Astrocyte (in vitro differentiated cells and primary cell): ENCODE measurements at regions not wholly inside any gene's neighbourhood (a gene's known extent, or its start where the extent isn't known, plus 50 kb on each side); places are given as distances from the start of the nearest gene placed in this dataset.

Source experiments
- DNase-seq: peaks from one replicate; pipeline ENCODE4 v3.0.0-alpha.2; 2010; ENCODE audit warnings: low read depth
- FAIRE-seq: peaks from 2 replicates; lab custom pipeline; 2011; peaks lifted over from hg19 to GRCh38; lab: Jason Lieb, UNC
- H2AFZ ChIP-seq: 2 replicates; pipeline ENCODE4 v1.6.0; 2012; ENCODE audit warnings: low read depth, low read length, inconsistent platforms
- H3K27ac ChIP-seq: 2 replicates; pipeline ENCODE4 v1.5.1; 2011; ENCODE audit warnings: low read depth, low read length, inconsistent platforms
- H3K27me3 ChIP-seq: 2 replicates; pipeline ENCODE4 v1.6.0; 2011; ENCODE audit warnings: low read length, inconsistent platforms; ENCODE audit not compliant: insufficient read depth
- H3K36me3 ChIP-seq: 2 replicates; pipeline ENCODE4 v1.5.1; 2011; ENCODE audit warnings: low read length, inconsistent platforms; ENCODE audit not compliant: insufficient read depth
- H3K4me1 ChIP-seq: 2 replicates; pipeline ENCODE4 v1.5.1; 2011; ENCODE audit warnings: low read length, inconsistent platforms; ENCODE audit not compliant: insufficient read depth
- H3K4me2 ChIP-seq: 2 replicates; pipeline ENCODE4 v1.6.0; 2012; ENCODE audit warnings: low read length, inconsistent platforms
- H3K4me3 ChIP-seq: 2 replicates; pipeline ENCODE4 v1.5.1; 2011; ENCODE audit warnings: low read depth, mild to moderate bottlenecking, low read length, inconsistent platforms; ENCODE audit not compliant: insufficient read depth
- H3K79me2 ChIP-seq: 2 replicates; pipeline ENCODE4 v1.6.0; 2012; ENCODE audit warnings: mild to moderate bottlenecking, low read length, inconsistent platforms; ENCODE audit not compliant: insufficient read depth
- H3K9ac ChIP-seq: 2 replicates; pipeline ENCODE4 v1.6.0; 2012; ENCODE audit warnings: mild to moderate bottlenecking, low read length, inconsistent platforms
- H3K9me3 ChIP-seq: 2 replicates; pipeline ENCODE4 v1.5.1; 2012; ENCODE audit warnings: low read depth, mild to moderate bottlenecking, low read length, inconsistent platforms; ENCODE audit not compliant: insufficient read depth
- H4K20me1 ChIP-seq: 2 replicates; pipeline ENCODE4 v1.6.0; 2012; ENCODE audit warnings: low read length, inconsistent platforms; ENCODE audit not compliant: insufficient read depth
- H3K27ac Mint-ChIP-seq: one replicate; pipeline ENCODE4 v1.8.0; 2021; ENCODE audit warnings: mild to moderate bottlenecking, mixed read lengths; ENCODE audit not compliant: unreplicated experiment
- H3K27me3 Mint-ChIP-seq: one replicate; pipeline ENCODE4 v1.8.0; 2021; ENCODE audit warnings: low read depth, mixed read lengths; ENCODE audit not compliant: unreplicated experiment
- H3K36me3 Mint-ChIP-seq: one replicate; pipeline ENCODE4 v1.8.0; 2021; ENCODE audit warnings: low read depth, mixed read lengths; ENCODE audit not compliant: unreplicated experiment
- H3K4me1 Mint-ChIP-seq: one replicate; pipeline ENCODE4 v1.8.0; 2021; ENCODE audit warnings: low read depth, mixed read lengths; ENCODE audit not compliant: unreplicated experiment
- H3K4me3 Mint-ChIP-seq: one replicate; pipeline ENCODE4 v1.8.0; 2021; ENCODE audit warnings: mild to moderate bottlenecking, moderate library complexity, mixed read lengths; ENCODE audit not compliant: unreplicated experiment
- H3K9me3 Mint-ChIP-seq: one replicate; pipeline ENCODE4 v1.8.0; 2021; ENCODE audit warnings: mild to moderate bottlenecking, mixed read lengths; ENCODE audit not compliant: unreplicated experiment
- CTCF ChIP-seq: IDR thresholded peaks from 2 replicates; pipeline ENCODE4 v1.5.1; 2011; ENCODE audit warnings: low read depth, mild to moderate bottlenecking, inconsistent platforms, low read length, moderate library complexity; ENCODE audit not compliant: insufficient read depth
- EZH2 ChIP-seq: IDR thresholded peaks from 2 replicates; pipeline ENCODE4 v1.6.1; 2012; ENCODE audit warnings: mild to moderate bottlenecking, low read length, inconsistent platforms; ENCODE audit not compliant: insufficient read depth

DNA sequence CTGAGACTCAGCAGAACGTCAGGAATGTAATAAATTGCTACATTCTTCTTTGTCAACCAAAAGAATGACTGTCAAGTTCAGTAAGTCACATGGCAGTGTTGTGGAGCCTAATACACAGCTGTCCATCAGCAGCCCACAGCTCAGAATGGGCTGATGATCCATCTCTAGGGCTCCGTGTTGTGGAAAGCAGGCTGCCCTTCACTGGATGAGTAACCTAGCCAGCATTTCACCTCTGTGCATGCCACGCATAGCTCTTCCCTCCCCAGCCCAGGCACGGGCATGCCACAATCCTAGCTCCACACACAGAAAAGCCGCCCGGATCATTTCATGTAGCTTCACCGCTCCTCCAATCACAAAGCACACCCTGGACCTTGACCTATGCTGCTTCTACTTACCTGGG is 878.0 kb upstream of the TMEM132C start:
- no peak for TF ChIP-seq CTCF
- no peak for TF ChIP-seq EZH2
- Mint-ChIP-seq H3K9me3 (peaks cover 12% of the 10 kb centered on the region), H3K27ac (no peak overlapping the region), H3K36me3 (no peaks in the 10 kb centered on the region), H3K27me3 (no peaks in the 10 kb centered on the region), H3K4me3 (no peak overlapping the region), H3K4me1 (no peaks in the 10 kb centered on the region)
- no peaks in the 10 kb centered on the region for H3K79me2 ChIP-seq
- no peak for FAIRE-seq
- no peak overlapping the region for H3K9ac ChIP-seq
- DNase-seq = peak; percentile 71
- no peaks in the 10 kb centered on the region for H3K27me3 ChIP-seq
- peak overlapping the region; percentile 23 for H3K4me2 ChIP-seq
- H2AFZ ChIP-seq = no peak overlapping the region
- H3K36me3 ChIP-seq = no peaks in the 10 kb centered on the region
- H3K9me3 ChIP-seq = no peaks in the 10 kb centered on the region
- H4K20me1 ChIP-seq = no peaks in the 10 kb centered on the region
- peaks cover 17% of the 10 kb centered on the region for H3K4me1 ChIP-seq
- H3K27ac ChIP-seq = no peak overlapping the region
- H3K4me3 ChIP-seq = no peak overlapping the region

GRCh38 chr12:127389923-127390322 is 877.0 kb upstream of the TMEM132C start:
- Mint-ChIP-seq H3K9me3 (peaks cover 12% of the 10 kb centered on the region), H3K27me3 (no peaks in the 10 kb centered on the region), H3K4me3 (no peak overlapping the region), H3K36me3 (no peaks in the 10 kb centered on the region), H3K4me1 (no peaks in the 10 kb centered on the region), H3K27ac (no peak overlapping the region)
- no peaks in the 10 kb centered on the region for H3K36me3 ChIP-seq
- no peak overlapping the region for H3K4me2 ChIP-seq
- TF ChIP-seq CTCF (no peak), EZH2 (no peak)
- H2AFZ ChIP-seq = no peak overlapping the region
- no peaks in the 10 kb centered on the region for H3K79me2 ChIP-seq
- no peak overlapping the region for H3K4me3 ChIP-seq
- H4K20me1 ChIP-seq = no peaks in the 10 kb centered on the region
- H3K27ac ChIP-seq = no peak overlapping the region
- no peaks in the 10 kb centered on the region for H3K27me3 ChIP-seq
- no peak for FAIRE-seq
- no peak overlapping the region for H3K9ac ChIP-seq
- peaks cover 17% of the 10 kb centered on the region for H3K4me1 ChIP-seq
- DNase-seq = peak; percentile 87
- H3K9me3 ChIP-seq = no peaks in the 10 kb centered on the region

DNA sequence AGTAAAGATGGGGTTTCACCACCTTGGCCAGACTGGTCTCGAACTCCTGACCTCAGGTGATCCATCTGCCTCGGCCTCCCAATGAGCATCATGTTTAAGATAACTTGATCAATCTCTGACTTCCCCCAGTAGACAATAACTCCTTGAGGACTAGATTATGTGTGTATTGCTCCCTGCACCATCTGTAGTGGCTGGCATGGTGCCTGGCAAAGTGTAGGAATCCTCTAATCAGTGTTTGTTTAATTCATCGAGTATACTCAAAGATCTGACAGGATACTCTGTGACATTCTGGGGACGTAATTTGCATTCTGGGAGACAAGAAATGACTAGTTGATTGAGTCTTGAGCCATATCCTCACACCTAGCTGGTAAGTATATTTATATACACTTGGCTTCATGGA is 873.5 kb upstream of the TMEM132C start:
- peaks cover 6% of the 10 kb centered on the region for H3K9me3 Mint-ChIP-seq
- FAIRE-seq = no peak
- H3K27ac Mint-ChIP-seq = no peak overlapping the region

More for the DNA sequence above, 873.5 kb upstream of the TMEM132C start:
- Histone ChIP-seq H3K27ac (peak overlapping the region; percentile 9), H4K20me1 (no peaks in the 10 kb centered on the region), H3K4me1 (peaks cover 17% of the 10 kb centered on the region), H3K9ac (no peak overlapping the region), H3K4me2 (no peak overlapping the region), H3K27me3 (no peaks in the 10 kb centered on the region), H3K79me2 (no peaks in the 10 kb centered on the region), H2AFZ (no peak overlapping the region), H3K9me3 (no peaks in the 10 kb centered on the region), H3K36me3 (no peaks in the 10 kb centered on the region), H3K4me3 (no peak overlapping the region)
- DNase-seq = no peak
- TF ChIP-seq EZH2 (no peak), CTCF (no peak)
- no peaks in the 10 kb centered on the region for H3K36me3 Mint-ChIP-seq
- H3K4me3 Mint-ChIP-seq = no peak overlapping the region
- no peaks in the 10 kb centered on the region for H3K27me3 Mint-ChIP-seq
- H3K4me1 Mint-ChIP-seq = no peaks in the 10 kb centered on the region
